GM10248 (cell line): ENCODE measurements at regions not wholly inside any gene's neighbourhood (a gene's known extent, or its start where the extent isn't known, plus 50 kb on each side); places are given as distances from the start of the nearest gene placed in this dataset.
"Not testable (repeated sequence)": the region's sequence is repeated elsewhere in the genome, so short reads cannot be mapped to it uniquely, and the experiment has no call there.

Experiments
- CTCF ChIA-PET: fragments of 300-600 bp; sonication (Branson Sonifier 250); formaldehyde crosslinking; extraction: SDS; loops from one replicate; lab custom pipeline; 2021; ENCODE audit warnings: antibody characterized with exemption; lab: Yijun Ruan, JAX
- POLR2A ChIA-PET: fragments of 350-650 bp; sonication (Branson Sonifier 250); formaldehyde crosslinking; extraction: SDS; loops from one replicate; lab custom pipeline; 2020; ENCODE audit warnings: antibody characterized with exemption; lab: Yijun Ruan, JAX
- DNase-seq: peaks from one replicate; pipeline ENCODE4 v3.0.0; 2012; ENCODE audit errors: extremely low spot score
- CTCF ChIP-seq: IDR thresholded peaks from 2 replicates; pipeline ENCODE4 v1.5.1; 2012; ENCODE audit warnings: mild to moderate bottlenecking, low read depth; ENCODE audit errors: extremely low read depth, missing control alignments, control extremely low read depth

DNA sequence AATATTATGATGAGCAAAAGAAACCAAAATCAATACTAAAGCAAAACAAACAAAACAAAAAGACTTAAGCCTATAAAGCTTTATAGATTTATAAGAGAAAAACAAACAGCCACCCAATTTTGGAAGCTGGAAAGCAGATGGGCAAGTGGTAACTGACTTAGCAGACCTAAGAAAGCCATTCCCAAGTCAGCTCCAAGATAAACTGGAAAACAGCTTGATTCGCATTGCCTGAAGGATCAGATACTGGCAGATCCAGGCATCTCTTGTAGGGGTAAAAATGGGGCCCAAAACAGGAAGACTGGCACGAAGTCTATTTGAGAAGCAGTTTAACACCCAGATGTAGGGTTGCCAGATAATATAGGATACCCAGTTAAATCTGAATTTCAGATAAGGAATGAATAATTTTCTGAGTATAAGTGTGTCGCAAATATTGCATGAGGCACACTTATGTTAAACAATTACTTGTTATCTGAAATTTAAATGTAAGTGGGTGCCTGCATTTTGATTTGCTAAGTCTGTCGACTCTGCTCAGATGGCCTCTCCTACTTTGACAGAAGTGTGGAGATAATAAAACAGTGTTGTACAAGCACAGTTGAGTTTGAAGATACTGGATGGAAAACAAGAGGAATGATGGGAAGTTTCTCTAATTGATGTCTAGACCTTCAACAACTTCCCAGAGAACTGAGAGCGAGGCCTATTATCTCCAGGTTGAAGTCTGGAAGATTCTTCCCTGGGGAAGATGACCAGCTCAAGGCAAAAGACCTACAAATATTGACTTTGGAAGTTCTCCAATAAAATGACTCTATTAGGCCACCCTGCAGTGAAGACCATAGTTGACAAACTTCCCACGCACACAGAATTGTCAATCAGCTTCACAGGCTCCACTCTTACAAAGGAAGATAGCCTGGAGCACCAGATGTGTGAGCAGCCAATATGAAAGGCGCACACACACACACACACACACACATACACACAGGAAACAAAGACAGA is 113.4 kb downstream of the FAM50B start:
- CTCF ChIA-PET = no interaction called here

GRCh38 chr6:3963426-3963825 is 114.3 kb downstream of the FAM50B start:
- CTCF ChIA-PET = no interaction called here
- TF ChIP-seq CTCF = no peak
- DNase-seq = no peak
- POLR2A ChIA-PET = no interaction called here

More for the DNA sequence above, 113.4 kb downstream of the FAM50B start:
- POLR2A ChIA-PET = no interaction called here
- DNase-seq = no peak
- no peak for TF ChIP-seq CTCF

GRCh38 chr6:3965071-3965718 is 113.7 kb downstream of the FAM217A start:
- DNase-seq = no peak
- TF ChIP-seq CTCF = no peak
- POLR2A ChIA-PET = no interaction called here
- CTCF ChIA-PET = no interaction called here

DNA sequence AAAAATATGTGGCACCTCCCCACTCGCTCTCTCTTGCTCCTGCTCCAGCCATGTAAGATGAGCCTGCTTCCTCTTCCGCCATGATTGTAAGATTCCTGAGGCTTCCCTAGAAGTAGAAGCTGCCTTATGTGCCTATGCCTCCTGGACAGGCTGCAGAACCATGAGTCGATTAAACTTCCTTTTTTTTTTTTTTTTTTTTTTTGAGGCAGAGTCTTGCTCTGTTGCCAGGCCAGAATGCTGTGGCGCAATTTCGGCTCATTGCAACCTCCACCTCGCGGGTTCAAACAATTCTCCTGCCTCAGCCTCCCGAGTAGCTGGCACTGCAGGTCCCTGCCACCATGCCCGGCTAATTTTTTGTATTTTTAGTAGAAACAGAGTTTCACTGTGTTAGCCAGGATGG is 112.5 kb downstream of the FAM217A start:
- CTCF ChIA-PET = interaction anchor here (0.8 kb wide), 1 partner anchor 9 kb away, joined by 3 read pairs; no protein-coding TSS in a partner anchor
- POLR2A ChIA-PET = no interaction called here

DNA sequence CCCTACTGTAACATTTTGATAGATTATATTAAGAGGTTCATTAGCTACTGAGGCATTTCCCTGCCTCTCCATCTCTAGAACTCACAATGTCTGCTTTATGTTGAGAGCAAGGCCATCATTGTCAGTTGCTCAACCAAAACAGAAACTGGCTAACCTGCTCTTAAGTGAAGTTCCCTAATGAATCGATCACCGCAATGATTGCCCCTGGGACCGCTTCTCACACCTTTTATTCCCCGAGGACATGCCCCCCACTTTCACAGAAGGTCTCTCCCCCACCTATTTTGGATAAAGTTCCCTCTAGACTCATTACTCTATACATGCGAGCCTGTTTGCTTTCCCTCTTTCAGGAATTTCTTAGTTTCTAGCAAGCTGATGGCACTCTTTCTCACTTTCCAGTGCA is 108.8 kb downstream of the FAM217A start:
- ChIA-PET POLR2A (no interaction called here), CTCF (interaction anchor here (1.3 kb wide), 1 partner anchor 8 kb away, joined by 5 read pairs; no protein-coding TSS in a partner anchor)
- no peak for TF ChIP-seq CTCF
- DNase-seq = no peak

More for the DNA sequence above, 112.5 kb downstream of the FAM217A start:
- DNase-seq = no peak
- no peak for TF ChIP-seq CTCF

- CTCF ChIA-PET = interaction anchor here (2.4 to 7.9 kb wide), 2 partner anchors 14 to 227 kb away, joined by 10 to 113 read pairs; no protein-coding TSS in a partner anchor
- DNase-seq, POLR2A ChIA-PET: not testable (repeated sequence)
Measured at GRCh38 chr6:3973152-3973551, 105.8 kb downstream of the FAM217A start.
